CD14-positive monocyte (primary cell): ENCODE measurements at regions not wholly inside any gene's neighbourhood (a gene's known extent, or its start where the extent isn't known, plus 50 kb on each side); places are given as distances from the start of the nearest gene placed in this dataset.

Experiments used
- DNase-seq, 3 donors: peaks; one replicate each; pipeline ENCODE4 v3.0.0-alpha.2; 2011 to 2022
- H2AFZ ChIP-seq: 2 replicates; pipeline ENCODE4 v1.6.0; 2012; ENCODE audit warnings: mild to moderate bottlenecking, low read depth, low read length, inconsistent platforms; ENCODE audit not compliant: insufficient read depth, poor library complexity, severe bottlenecking
- H3K27ac ChIP-seq, 2 donors: 1 replicate in 1 of 2; 2 replicates in 1 of 2; pipeline ENCODE4 v1.5.1; 2012 to 2013; ENCODE audit warnings: low read length in 2 of 2, control low read depth in 1 of 2, inconsistent platforms in 1 of 2, low read depth in 1 of 2, mild to moderate bottlenecking in 1 of 2
- H3K27me3 ChIP-seq, 2 donors: one replicate each; pipeline versions ENCODE4 v1.6.0 to v1.6.1; 2011 to 2013; ENCODE audit warnings: low read length in 2 of 2; ENCODE audit not compliant: control insufficient read depth in 2 of 2, insufficient read depth in 2 of 2
- H3K36me3 ChIP-seq, 2 donors: replicated peaks in 1 of 2; 1 replicate in 1 of 2; 2 replicates in 1 of 2; pipeline versions ENCODE4 v1.5.1 to v1.6.1; 2012 to 2013; ENCODE audit warnings: low read length in 2 of 2, control low read depth in 1 of 2, inconsistent platforms in 1 of 2, mild to moderate bottlenecking in 1 of 2; ENCODE audit not compliant: insufficient read depth in 2 of 2, control insufficient read depth in 1 of 2
- H3K4me1 ChIP-seq, 2 donors: 1 replicate in 1 of 2; 2 replicates in 1 of 2; pipeline versions ENCODE4 v1.5.1 to v1.6.1; 2012 to 2013; ENCODE audit warnings: low read length in 2 of 2, control low read depth in 1 of 2, inconsistent platforms in 1 of 2, mild to moderate bottlenecking in 1 of 2, moderate library complexity in 1 of 2; ENCODE audit not compliant: insufficient read depth in 2 of 2, control insufficient read depth in 1 of 2
- H3K4me2 ChIP-seq: replicated peaks from 2 replicates; pipeline ENCODE3; 2012; ENCODE audit warnings: low read length, moderate library complexity, mild to moderate bottlenecking; ENCODE audit not compliant: poor library complexity, severe bottlenecking; ENCODE audit errors: extremely low read depth
- H3K4me3 ChIP-seq, 3 experiments: fragments of 200-600 bp in 1 of 3; sonication (generic) in 1 of 3; replicated peaks in 1 of 3; 1 replicate in 2 of 3; 2 replicates in 1 of 3; pipeline ENCODE4 v1.5.1; 2011 to 2013; ENCODE audit warnings: low read length in 3 of 3, mild to moderate bottlenecking in 3 of 3, control low read depth in 2 of 3, low read depth in 2 of 3, inconsistent platforms in 1 of 3, moderate library complexity in 1 of 3
- H3K79me2 ChIP-seq: 2 replicates; pipeline ENCODE4 v1.6.0; 2012; ENCODE audit warnings: mild to moderate bottlenecking, control low read depth, inconsistent platforms, low read length, moderate library complexity; ENCODE audit not compliant: insufficient read depth
- H3K9ac ChIP-seq: 2 replicates; pipeline ENCODE4 v1.6.0; 2017; ENCODE audit warnings: low read length, mild to moderate bottlenecking; ENCODE audit not compliant: insufficient read depth, poor library complexity, severe bottlenecking
- H3K9me3 ChIP-seq, 2 donors: replicated peaks in 1 of 2; 1 replicate in 1 of 2; 2 replicates in 1 of 2; pipeline versions ENCODE4 v1.5.1 to v1.6.1; 2012 to 2013; ENCODE audit warnings: low read length in 2 of 2, control low read depth in 1 of 2; ENCODE audit not compliant: control insufficient read depth in 1 of 2, insufficient read depth in 1 of 2
- H4K20me1 ChIP-seq: 2 replicates; pipeline ENCODE4 v1.6.0; 2012; ENCODE audit warnings: mild to moderate bottlenecking, low read length, control low read depth, moderate library complexity; ENCODE audit not compliant: insufficient read depth
- H3K27ac Mint-ChIP-seq, 7 donors: one replicate each; pipeline ENCODE4 v1.8.0; 2020; ENCODE audit warnings: mild to moderate bottlenecking in 7 of 7, mixed read lengths in 7 of 7, moderate library complexity in 6 of 7, inconsistent platforms in 2 of 7
- H3K27me3 Mint-ChIP-seq, 3 donors: one replicate each; pipeline ENCODE4 v1.8.0; 2021 to 2022; ENCODE audit warnings: low read depth in 3 of 3, mild to moderate bottlenecking in 3 of 3, mixed read lengths in 3 of 3, moderate library complexity in 3 of 3, inconsistent platforms in 1 of 3
- H3K36me3 Mint-ChIP-seq, 2 donors: one replicate each; pipeline ENCODE4 v1.8.0; 2020; ENCODE audit warnings: mixed read lengths in 2 of 2, inconsistent platforms in 1 of 2, mild to moderate bottlenecking in 1 of 2
- H3K4me1 Mint-ChIP-seq: one replicate; pipeline ENCODE4 v1.8.0; 2020; ENCODE audit warnings: mild to moderate bottlenecking, mixed read lengths
- H3K4me3 Mint-ChIP-seq, 2 donors: one replicate each; pipeline ENCODE4 v1.8.0; 2020; ENCODE audit warnings: mild to moderate bottlenecking in 2 of 2, mixed read lengths in 2 of 2, moderate library complexity in 1 of 2
- H3K9me3 Mint-ChIP-seq, 7 donors: one replicate each; pipeline ENCODE4 v1.8.0; 2020 to 2022; ENCODE audit warnings: mixed read lengths in 7 of 7, mild to moderate bottlenecking in 6 of 7, moderate library complexity in 6 of 7, inconsistent platforms in 2 of 7
- WGBS: methylation state at CpG from one replicate; pipeline ENCODE4 v1.1.5; 2013; ENCODE audit warnings: missing lambda C conversion rate; ENCODE audit not compliant: insufficient coverage; 5-methylcytosine and 5-hydroxymethylcytosine counted together
- intact Hi-C, 2 donors: fragments of 100-400 bp; cut with micrococcal nuclease; formaldehyde crosslinking; loops; one replicate each; pipeline versions ENCODE4 v1.15.0 to v1.15.1; 2023
- TF ChIP-seq, protein P1 (sequence below): fragments of 200-600 bp; IDR thresholded peaks from one replicate; pipeline ENCODE4 v1.8.0; 2022; ENCODE audit warnings: antibody characterized with exemption, mild to moderate bottlenecking

DNA sequence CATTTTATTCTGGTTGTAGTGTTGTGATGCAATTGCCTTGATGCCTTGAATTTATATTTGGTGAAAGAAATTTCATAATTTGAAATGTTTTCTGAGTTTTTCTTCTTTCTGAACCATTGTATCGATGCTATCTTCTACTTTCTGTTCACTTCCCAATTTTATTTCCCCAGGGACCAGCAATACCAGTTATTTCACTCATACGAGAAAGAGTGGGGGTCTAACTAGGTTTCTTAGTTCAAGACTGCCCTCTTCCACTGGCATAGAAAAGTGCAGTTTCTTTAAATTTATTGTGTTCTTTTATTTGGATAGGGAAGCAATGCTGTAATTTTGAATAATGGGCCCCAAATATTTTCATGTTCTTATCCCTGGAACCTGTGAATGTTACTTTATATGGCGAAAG, 544.0 kb upstream of the ADGRL3 start:
- peaks cover 15 to 20% of the 10 kb centered on the region in 2 donors for H3K4me1 ChIP-seq
- H3K79me2 ChIP-seq, result no peaks in the 10 kb centered on the region
- TF ChIP-seq, protein P1, sequence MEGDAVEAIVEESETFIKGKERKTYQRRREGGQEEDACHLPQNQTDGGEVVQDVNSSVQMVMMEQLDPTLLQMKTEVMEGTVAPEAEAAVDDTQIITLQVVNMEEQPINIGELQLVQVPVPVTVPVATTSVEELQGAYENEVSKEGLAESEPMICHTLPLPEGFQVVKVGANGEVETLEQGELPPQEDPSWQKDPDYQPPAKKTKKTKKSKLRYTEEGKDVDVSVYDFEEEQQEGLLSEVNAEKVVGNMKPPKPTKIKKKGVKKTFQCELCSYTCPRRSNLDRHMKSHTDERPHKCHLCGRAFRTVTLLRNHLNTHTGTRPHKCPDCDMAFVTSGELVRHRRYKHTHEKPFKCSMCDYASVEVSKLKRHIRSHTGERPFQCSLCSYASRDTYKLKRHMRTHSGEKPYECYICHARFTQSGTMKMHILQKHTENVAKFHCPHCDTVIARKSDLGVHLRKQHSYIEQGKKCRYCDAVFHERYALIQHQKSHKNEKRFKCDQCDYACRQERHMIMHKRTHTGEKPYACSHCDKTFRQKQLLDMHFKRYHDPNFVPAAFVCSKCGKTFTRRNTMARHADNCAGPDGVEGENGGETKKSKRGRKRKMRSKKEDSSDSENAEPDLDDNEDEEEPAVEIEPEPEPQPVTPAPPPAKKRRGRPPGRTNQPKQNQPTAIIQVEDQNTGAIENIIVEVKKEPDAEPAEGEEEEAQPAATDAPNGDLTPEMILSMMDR, result no peak
- Mint-ChIP-seq H3K36me3 (no peaks in the 10 kb centered on the region), H3K4me1 (peaks cover 25% of the 10 kb centered on the region), H3K27me3 (no peaks in the 10 kb centered on the region), H3K9me3 (peaks cover 2 to 7% (median 3%) of the 10 kb centered on the region in 7 donors), H3K4me3 (no peak overlapping the region), H3K27ac (peak overlapping the region in 6 of 7 donors; percentile 16 to 84 (median 60))
- no peaks in the 10 kb centered on the region for H4K20me1 ChIP-seq
- H3K27ac ChIP-seq, result peak overlapping the region in 1 of 2 donors; percentile 44
- no peaks in the 10 kb centered on the region for H3K27me3 ChIP-seq
- peak overlapping the region in 1 of 3 experiments; percentile 43 for H3K4me3 ChIP-seq
- intact Hi-C loops, result no loop called here
- no peak for DNase-seq
- H3K36me3 ChIP-seq, result no peaks in the 10 kb centered on the region
- WGBS, result no CpG with 5 or more reads among the region's 3 CpGs
- H2AFZ ChIP-seq, result no peak overlapping the region
- no peak overlapping the region for H3K9ac ChIP-seq
- peak overlapping the region; percentile 33 for H3K4me2 ChIP-seq
- no peaks in the 10 kb centered on the region for H3K9me3 ChIP-seq

DNA sequence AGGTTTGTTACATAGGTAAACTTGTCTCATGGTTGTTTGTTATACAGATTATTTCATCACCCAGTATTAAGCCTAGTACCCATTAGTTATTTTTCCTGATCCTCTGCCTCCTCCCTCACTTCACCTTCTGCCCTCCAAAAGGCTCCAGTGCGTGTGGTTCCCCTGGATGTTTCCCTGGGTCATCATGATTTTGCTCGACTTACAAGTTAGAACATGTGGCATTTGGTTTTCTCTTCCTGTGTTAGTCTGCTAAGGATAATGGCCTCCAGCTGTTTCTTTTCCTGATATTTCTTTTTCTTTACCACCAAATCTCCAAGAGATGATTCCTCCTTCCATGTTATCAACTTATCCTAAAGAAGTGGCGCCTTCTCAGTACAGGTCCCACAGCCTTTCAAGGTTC, 543.1 kb upstream of the ADGRL3 start:
- Histone ChIP-seq H3K4me1 (peaks cover 15 to 20% of the 10 kb centered on the region in 2 donors), H4K20me1 (no peaks in the 10 kb centered on the region), H3K9me3 (peaks cover 0 to 5% of the 10 kb centered on the region in 2 donors), H2AFZ (no peak overlapping the region), H3K9ac (no peak overlapping the region), H3K36me3 (no peaks in the 10 kb centered on the region), H3K4me2 (no peak overlapping the region), H3K4me3 (no peak overlapping the region), H3K79me2 (no peaks in the 10 kb centered on the region), H3K27me3 (no peaks in the 10 kb centered on the region), H3K27ac (peak overlapping the region; percentile 0 to 29)
- peaks cover 25% of the 10 kb centered on the region for H3K4me1 Mint-ChIP-seq
- WGBS, result 100% methylated on average over 1 of the region's 3 CpGs
- H3K36me3 Mint-ChIP-seq, result no peaks in the 10 kb centered on the region
- peaks cover 2 to 11% (median 5%) of the 10 kb centered on the region in 7 donors for H3K9me3 Mint-ChIP-seq
- H3K4me3 Mint-ChIP-seq, result no peak overlapping the region
- H3K27ac Mint-ChIP-seq, result peak overlapping the region in 5 of 7 donors; percentile 53 to 90 (median 73)
- no peak for DNase-seq
- no peaks in the 10 kb centered on the region for H3K27me3 Mint-ChIP-seq
- intact Hi-C loops, result no loop called here
- TF ChIP-seq, protein P1, result no peak
